ENCODE measurements at regions not wholly inside any gene's neighbourhood (a gene's known extent, or its start where the extent isn't known, plus 50 kb on each side); places are given as distances from the start of the nearest gene placed in this dataset.

GRCh38 chr4:23235628-23236390 lies 543.1 kb downstream of the GBA3 start:
- no peak for DNase-seq

DNA sequence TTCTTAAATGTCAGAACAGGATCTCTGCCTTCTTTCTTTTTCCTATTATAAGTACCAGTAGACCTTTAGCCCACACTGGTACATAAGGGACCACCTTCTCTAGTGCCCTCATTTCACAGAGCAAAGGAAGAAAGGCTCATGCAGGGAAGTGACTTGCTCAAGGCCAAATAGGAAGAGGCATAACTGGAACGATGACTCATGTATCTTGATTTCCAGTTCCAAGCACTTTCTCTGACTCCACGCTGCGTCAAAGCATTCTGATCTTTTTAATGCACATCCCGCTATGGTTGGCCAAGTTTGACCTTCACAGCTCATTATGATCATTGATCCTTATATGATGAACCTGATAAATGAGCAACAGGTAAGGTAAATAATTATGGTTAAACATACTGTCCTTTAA lies 542.0 kb downstream of the GBA3 start:
- no peak for DNase-seq

- DNase-seq: no peak
Observed at GRCh38 chr4:23234018-23234417, 541.3 kb downstream of the GBA3 start.

DNA sequence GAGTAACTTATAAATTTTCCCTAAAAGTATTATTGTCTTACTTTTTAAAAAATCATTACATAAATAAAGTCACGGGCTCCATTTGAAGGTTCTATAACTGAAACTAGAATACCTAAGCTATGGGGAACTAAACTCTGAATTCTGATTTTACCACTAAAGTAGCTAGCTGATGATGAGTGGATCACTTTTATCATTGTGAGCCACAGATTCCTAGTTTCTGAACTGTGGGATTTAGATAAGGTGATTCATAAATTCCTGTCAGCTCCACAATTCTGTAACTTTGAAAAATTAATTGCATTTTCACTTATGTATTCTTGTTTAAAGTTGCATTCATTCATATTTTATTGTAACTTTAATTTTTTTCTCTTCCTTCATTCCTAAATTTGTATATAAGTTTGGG lies 540.9 kb downstream of the GBA3 start:
- no peak for DNase-seq

- DNase-seq: no peak
Observed at GRCh38 chr4:23232987-23233386, 540.2 kb downstream of the GBA3 start.

DNA sequence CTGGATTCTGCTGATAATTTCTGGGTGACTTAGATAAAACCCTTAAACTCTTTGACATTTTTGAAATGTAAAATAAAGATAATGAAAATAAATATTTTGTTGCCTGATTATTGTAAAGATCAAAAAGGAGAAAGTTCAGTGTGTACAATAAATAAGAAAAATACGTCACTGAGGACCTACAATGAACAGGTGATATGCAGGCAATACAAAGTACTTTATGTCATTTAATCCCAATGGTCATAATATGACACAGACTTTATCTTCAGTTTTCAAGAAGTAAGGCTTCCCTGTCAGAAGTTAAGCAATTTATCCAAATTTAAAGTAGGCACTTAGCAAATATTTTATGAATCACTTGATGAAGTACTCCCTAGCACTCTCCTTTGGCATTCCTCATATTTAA lies 532.8 kb downstream of the GBA3 start:
- no peak for DNase-seq

GRCh38 chr4:23224684-23225420 lies 532.1 kb downstream of the GBA3 start:
- no peak for DNase-seq

- no peak for DNase-seq
Observed at GRCh38 chr4:23220911-23221310, 528.2 kb downstream of the GBA3 start.

GRCh38 chr4:23219779-23220408 lies 527.2 kb downstream of the GBA3 start:
- DNase-seq: no peak

DNA sequence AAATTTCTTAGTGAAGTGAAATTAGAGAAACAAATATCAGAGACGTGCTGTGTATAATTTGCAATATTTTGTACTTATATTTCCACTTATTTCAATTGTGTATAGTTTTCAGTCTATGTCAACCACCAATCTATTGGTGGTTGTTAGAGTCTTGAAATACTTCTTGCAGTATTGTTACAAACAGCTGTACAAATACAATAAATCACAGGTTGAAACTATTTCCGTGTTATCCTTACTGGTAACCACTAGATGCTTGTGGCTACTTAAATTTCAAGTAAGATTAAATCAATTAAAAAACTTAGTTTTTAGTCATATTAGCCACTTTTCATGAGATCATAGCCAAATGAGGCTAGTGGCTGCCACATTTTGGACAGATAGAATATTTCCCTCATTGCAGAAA lies 520.5 kb downstream of the GBA3 start:
- no peak for DNase-seq

DNA sequence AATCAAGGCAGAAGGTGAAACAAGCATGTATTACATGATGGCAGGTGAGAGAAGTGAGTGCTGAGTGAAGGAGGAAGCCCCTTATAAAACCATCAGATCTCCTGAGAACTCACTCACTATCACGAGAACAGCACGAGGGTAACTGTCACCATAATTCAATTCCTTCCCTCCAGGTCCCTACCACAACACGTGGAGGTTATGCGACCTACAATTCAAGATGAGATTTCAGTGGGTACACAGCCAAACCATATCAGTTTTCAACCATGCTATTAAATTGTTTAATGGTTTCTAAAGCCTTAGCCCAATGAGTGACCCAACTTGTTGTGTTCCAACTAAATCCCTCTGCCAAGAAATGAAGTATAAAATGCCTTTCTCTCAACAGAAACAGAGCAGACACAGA lies 519.8 kb downstream of the GBA3 start:
- no peak for DNase-seq

- DNase-seq: no peak
Observed at GRCh38 chr4:23207059-23207458, 514.3 kb downstream of the GBA3 start.

- no peak for DNase-seq
Observed at GRCh38 chr4:23202712-23203247, 510.0 kb downstream of the GBA3 start.

GRCh38 chr4:23194751-23195150 lies 502.0 kb downstream of the GBA3 start:
- no peak for DNase-seq

GRCh38 chr4:23174179-23174578 lies 481.4 kb downstream of the GBA3 start:
- no peak for DNase-seq

- no peak for DNase-seq
Observed at GRCh38 chr4:23171976-23172375, 479.2 kb downstream of the GBA3 start.

DNA sequence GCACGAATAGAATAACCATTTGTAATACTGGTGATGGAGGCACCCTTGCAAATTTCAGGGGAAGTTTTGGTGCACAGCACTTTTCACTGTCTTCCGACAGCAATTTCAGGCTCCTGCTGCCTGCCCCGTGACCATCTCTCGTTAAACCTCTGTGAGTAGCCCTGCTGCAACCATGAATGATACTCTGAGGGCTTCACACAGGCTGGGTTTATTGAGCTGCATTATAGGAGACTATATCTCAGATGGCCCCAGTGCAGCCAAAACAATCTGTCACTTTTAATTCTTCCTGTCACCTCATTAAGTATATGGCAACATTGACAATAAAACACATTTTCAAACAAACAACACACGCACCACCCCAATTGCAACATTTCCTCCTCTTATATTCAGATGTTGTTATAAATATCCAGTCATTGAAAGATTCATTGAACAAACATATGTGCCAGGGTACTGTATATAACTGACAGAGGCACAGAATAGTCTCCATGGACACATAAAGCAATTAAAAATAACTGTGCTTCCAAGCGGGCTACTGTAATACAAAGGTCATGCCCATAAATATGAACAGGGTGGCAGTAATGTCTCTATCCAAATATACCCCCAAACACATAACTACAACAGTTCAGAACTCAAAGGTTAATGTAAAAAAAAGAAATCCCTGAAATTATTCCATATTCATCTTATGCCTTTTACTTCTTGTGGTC lies 477.0 kb downstream of the GBA3 start:
- DNase-seq: no peak

GRCh38 chr4:23166919-23167318 lies 474.2 kb downstream of the GBA3 start:
- DNase-seq: no peak

DNA sequence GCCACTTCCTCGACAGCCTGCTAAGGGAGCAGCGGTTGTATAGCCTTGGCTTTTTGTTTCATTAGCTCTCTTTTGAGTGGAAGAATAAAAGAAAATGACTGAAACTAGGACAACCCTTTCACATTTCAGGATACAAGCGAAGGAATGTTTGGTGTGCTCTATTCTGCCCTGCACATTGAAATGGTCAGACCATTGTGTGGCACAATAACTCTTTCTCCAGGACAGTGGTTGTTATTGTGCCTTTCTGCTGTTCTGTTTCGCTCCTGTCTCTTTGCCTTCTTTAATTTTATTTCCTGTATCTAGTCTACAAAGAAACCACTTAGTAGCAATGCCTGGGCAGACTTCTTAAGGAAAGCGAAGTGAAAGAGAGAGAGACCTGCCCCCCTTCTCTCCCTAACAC lies 473.7 kb downstream of the GBA3 start:
- no peak for DNase-seq

DNA sequence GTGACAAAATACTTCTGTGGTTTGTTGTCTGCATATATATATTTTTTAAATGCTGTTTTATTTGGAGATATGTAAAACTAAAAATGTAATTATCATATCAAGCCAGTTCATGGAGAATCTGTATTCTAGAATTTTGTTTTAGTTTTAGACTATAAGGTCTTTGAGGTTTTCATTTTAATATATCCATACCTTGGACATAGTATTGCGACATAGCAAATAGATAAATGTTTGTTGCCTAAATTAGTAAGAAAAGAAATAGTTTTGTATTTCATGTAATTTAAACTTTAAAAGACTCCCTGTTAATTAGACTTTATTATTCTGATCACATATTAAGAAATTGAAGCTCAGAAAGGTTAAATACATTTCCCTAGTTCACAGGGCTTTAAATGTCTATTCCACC lies 472.9 kb downstream of the GBA3 start:
- DNase-seq: no peak

DNA sequence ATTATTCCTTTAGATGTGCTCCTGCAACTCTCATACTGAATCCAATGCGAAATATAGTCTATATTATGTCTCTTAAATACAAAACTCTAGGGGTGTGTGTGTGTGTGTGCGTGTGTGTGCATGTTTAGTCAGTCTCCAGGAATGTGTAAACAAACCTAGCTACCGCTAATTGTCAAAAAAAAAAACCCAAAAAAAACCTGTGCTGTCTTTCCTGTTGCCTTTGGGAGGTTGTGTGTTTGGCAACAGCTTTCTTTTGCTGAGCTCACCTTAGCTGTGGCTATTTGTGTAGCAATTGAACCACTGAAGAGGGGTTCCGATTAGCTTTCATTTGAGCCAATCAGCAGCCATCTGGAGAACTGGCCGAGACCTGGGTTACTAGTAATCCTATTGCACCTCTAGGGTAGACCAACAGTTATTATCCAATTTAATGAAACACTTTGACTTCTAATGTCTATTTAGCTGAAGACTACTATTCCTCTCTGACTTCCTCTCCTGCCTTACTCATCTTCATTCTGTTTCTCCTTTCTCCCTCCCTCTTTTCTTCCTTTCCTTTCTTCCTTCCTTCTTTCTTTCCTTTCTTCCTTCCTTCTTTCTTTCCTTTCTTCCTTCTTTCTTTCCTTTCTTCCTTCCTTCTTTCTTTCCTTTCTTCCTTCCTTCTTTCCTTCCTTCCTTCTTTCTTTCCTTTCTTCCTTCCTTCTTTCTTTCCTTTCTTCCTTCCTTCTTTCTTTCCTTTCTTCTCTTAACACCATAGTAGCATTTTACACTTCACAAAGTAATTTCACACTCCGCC lies 471.1 kb downstream of the GBA3 start:
- no peak for DNase-seq

- DNase-seq: no peak
Observed at GRCh38 chr4:23162275-23162674, 469.5 kb downstream of the GBA3 start.

Data from CD4-positive, alpha-beta T cell treated with Interleukin-21 for 1 hour (primary cell).